ENCODE measurements at regions not wholly inside any gene's neighbourhood (a gene's known extent, or its start where the extent isn't known, plus 50 kb on each side); places are given as distances from the start of the nearest gene placed in this dataset.
"Not testable (repeated sequence)": the region's sequence is repeated elsewhere in the genome, so short reads cannot be mapped to it uniquely, and the experiment has no call there.

DNA sequence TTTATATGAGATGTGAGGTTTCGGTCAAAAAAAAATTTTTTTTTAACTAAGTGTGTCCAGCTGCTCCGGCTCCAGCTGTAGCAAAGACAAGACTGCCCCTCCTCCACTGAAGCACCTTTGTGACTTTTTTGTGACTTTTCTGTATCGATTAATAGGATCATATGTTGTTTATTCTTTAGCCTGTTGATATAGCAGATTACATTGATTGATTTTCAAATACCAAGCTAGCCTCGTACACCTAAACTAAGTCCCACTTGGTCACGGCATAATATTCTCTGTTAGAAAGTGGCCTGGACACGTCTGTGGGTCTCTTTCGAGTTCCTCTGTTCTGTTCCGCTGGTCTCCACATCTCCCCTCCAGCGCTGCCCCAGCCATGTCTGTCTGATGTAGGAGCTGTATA is 126.8 kb downstream of the IGLL1 start:
- H3K27me3 ChIP-seq (ENCODE audit: low read length) = no peaks in the 10 kb centered on the region
- H3K4me1 ChIP-seq (ENCODE audit: low read length) = no peaks in the 10 kb centered on the region
- H2AFZ ChIP-seq (ENCODE audit: low read length) = no peak overlapping the region
- no peaks in the 10 kb centered on the region for H3K36me3 ChIP-seq (ENCODE audit: insufficient read depth, low read length)
- no peak overlapping the region for H3K4me3 ChIP-seq (ENCODE audit: low read length)
- no peak for DNase-seq
- H3K9me2 ChIP-seq (replicated peaks; ENCODE audit: insufficient read depth, low read length) = no peaks in the 10 kb centered on the region
- H3K79me2 ChIP-seq (ENCODE audit: low read length) = no peaks in the 10 kb centered on the region
- H3K9ac ChIP-seq (ENCODE audit: low read length) = no peak overlapping the region
- no peak overlapping the region for H3K4me2 ChIP-seq (ENCODE audit: low read depth, low read length, poor library complexity, severe bottlenecking)
- H3K9me3 ChIP-seq (ENCODE audit: low read length) = no peaks in the 10 kb centered on the region
- H3K27ac ChIP-seq (ENCODE audit: low read length) = no peak overlapping the region
- H4K20me1 ChIP-seq (ENCODE audit: insufficient read depth, low read depth, low read length) = no peaks in the 10 kb centered on the region

DNA sequence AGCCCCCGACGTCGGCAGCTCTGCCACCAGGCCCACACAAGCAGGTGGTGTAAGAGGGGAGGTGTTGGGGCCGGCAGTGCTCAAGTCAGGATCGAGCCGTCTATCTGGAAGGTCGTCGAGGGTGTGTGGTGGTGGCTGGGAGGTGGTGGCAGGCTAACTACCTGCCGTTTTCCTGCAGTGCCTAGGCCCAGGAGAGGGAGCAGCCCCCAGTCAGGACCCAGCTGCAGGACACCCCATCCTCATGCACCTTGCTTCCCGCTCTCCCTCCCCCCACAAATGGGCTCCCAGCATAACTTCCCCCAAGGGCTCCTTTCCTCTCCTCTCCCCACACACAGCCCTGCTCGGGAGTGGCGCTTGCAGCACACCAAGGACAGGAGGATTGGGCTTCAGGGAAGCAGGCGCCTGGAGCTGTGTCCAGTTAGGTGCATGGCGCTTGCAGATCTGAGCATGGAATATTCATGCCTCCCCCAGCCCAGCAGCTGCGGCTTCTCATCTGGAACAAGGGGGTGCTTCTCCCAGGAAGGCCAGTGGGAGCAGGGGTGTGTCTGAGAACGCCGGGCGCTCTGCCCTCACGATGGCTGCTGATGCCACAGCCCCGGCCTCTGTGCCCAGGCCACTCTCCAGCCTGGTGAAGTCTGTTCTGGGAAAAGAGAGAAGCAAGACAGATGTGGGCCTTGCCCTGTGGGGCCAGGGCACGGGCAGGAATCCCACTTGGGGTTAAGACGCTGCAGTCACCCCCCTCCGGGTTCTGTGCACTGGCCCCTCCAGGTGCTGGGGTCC is 127.7 kb downstream of the IGLL1 start:
- H3K36me3 ChIP-seq (ENCODE audit: insufficient read depth, low read length) = no peaks in the 10 kb centered on the region
- no peak overlapping the region for H3K9ac ChIP-seq (ENCODE audit: low read length)
- H2AFZ ChIP-seq (ENCODE audit: low read length) = no peak overlapping the region
- H3K4me2 ChIP-seq (ENCODE audit: low read depth, low read length, poor library complexity, severe bottlenecking) = no peak overlapping the region
- H3K27me3 ChIP-seq (ENCODE audit: low read length) = no peaks in the 10 kb centered on the region
- H3K79me2 ChIP-seq (ENCODE audit: low read length) = no peaks in the 10 kb centered on the region
- no peaks in the 10 kb centered on the region for H3K9me2 ChIP-seq (replicated peaks; ENCODE audit: insufficient read depth, low read length)
- H3K9me3 ChIP-seq (ENCODE audit: low read length) = no peaks in the 10 kb centered on the region
- no peak overlapping the region for H3K27ac ChIP-seq (ENCODE audit: low read length)
- H3K4me1 ChIP-seq (ENCODE audit: low read length) = no peaks in the 10 kb centered on the region
- no peak for DNase-seq
- no peaks in the 10 kb centered on the region for H4K20me1 ChIP-seq (ENCODE audit: insufficient read depth, low read depth, low read length)
- H3K4me3 ChIP-seq (ENCODE audit: low read length) = no peak overlapping the region

GRCh38 chr22:23451452-23452230 is 128.4 kb downstream of the IGLL1 start:
- H3K9me2 ChIP-seq (replicated peaks; ENCODE audit: insufficient read depth, low read length); H3K4me1 ChIP-seq (ENCODE audit: low read length); H3K27me3 ChIP-seq (ENCODE audit: low read length); H2AFZ ChIP-seq (ENCODE audit: low read length); H3K9me3 ChIP-seq (ENCODE audit: low read length); H3K9ac ChIP-seq (ENCODE audit: low read length); H3K4me3 ChIP-seq (ENCODE audit: low read length); H3K4me2 ChIP-seq (ENCODE audit: low read depth, low read length, poor library complexity, severe bottlenecking); H3K36me3 ChIP-seq (ENCODE audit: insufficient read depth, low read length); H3K27ac ChIP-seq (ENCODE audit: low read length); H3K79me2 ChIP-seq (ENCODE audit: low read length); H4K20me1 ChIP-seq (ENCODE audit: insufficient read depth, low read depth, low read length); DNase-seq: not testable (repeated sequence)

- H3K9me2 ChIP-seq (replicated peaks; ENCODE audit: insufficient read depth, low read length); H2AFZ ChIP-seq (ENCODE audit: low read length); H3K4me1 ChIP-seq (ENCODE audit: low read length); H3K36me3 ChIP-seq (ENCODE audit: insufficient read depth, low read length); H3K27me3 ChIP-seq (ENCODE audit: low read length); H3K9ac ChIP-seq (ENCODE audit: low read length); DNase-seq; H3K79me2 ChIP-seq (ENCODE audit: low read length); H3K27ac ChIP-seq (ENCODE audit: low read length); H3K9me3 ChIP-seq (ENCODE audit: low read length); H4K20me1 ChIP-seq (ENCODE audit: insufficient read depth, low read depth, low read length); H3K4me2 ChIP-seq (ENCODE audit: low read depth, low read length, poor library complexity, severe bottlenecking); H3K4me3 ChIP-seq (ENCODE audit: low read length): not testable (repeated sequence)
These were observed 129.3 kb downstream of the IGLL1 start for GRCh38 chr22:23450821-23451220.

GRCh38 chr22:23450434-23450795 is 129.7 kb downstream of the IGLL1 start:
- no peaks in the 10 kb centered on the region for H3K9me3 ChIP-seq (ENCODE audit: low read length)
- no peaks in the 10 kb centered on the region for H3K36me3 ChIP-seq (ENCODE audit: insufficient read depth, low read length)
- H3K79me2 ChIP-seq (ENCODE audit: low read length) = no peaks in the 10 kb centered on the region
- no peaks in the 10 kb centered on the region for H4K20me1 ChIP-seq (ENCODE audit: insufficient read depth, low read depth, low read length)
- H3K4me2 ChIP-seq (ENCODE audit: low read depth, low read length, poor library complexity, severe bottlenecking) = no peak overlapping the region
- no peak overlapping the region for H2AFZ ChIP-seq (ENCODE audit: low read length)
- no peak for DNase-seq
- no peaks in the 10 kb centered on the region for H3K27me3 ChIP-seq (ENCODE audit: low read length)
- H3K27ac ChIP-seq (ENCODE audit: low read length) = no peak overlapping the region
- H3K9me2 ChIP-seq (replicated peaks; ENCODE audit: insufficient read depth, low read length) = no peaks in the 10 kb centered on the region
- H3K9ac ChIP-seq (ENCODE audit: low read length) = no peak overlapping the region
- no peak overlapping the region for H3K4me3 ChIP-seq (ENCODE audit: low read length)
- no peaks in the 10 kb centered on the region for H3K4me1 ChIP-seq (ENCODE audit: low read length)

DNA sequence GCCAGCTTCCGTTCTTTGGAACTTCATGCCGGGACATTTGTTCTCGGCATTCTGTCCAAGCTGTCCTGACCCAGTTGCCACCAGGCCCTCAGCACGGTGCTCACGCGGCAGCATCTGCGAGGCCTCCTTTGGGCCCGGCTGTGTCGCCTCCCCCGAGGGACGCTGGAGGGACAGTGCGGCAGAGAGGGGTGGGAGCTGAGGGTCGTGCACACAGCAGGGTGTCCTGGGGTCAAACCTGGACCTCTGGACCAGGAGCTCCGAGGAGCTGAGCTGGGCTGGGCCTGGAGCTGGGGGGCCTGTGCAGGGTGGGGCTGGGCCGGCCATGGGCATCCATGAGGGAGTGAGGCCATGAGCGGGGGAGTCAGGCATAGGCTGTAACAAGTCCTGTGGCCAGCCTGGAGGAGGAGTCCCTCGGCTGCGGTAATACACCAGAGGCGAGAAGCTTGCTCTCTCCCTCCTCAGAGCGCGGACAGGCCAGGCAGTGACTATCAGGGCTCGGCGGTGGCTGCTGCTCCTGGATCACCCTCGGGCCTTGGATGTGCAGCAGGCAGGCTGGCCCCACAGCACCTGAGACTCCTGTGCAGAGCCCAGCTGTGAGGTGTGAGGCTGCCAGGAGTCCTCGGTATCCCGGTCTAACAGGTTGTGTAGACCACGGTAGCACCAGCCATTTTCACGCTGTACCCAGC is 130.2 kb downstream of the IGLL1 start:
- not testable (repeated sequence) for DNase-seq; H3K4me3 ChIP-seq (ENCODE audit: low read length)

GRCh38 chr22:23448499-23449288 is 131.4 kb downstream of the IGLL1 start:
- not testable (repeated sequence) for H3K4me2 ChIP-seq (ENCODE audit: low read depth, low read length, poor library complexity, severe bottlenecking); H3K9ac ChIP-seq (ENCODE audit: low read length); H3K27me3 ChIP-seq (ENCODE audit: low read length); DNase-seq; H3K27ac ChIP-seq (ENCODE audit: low read length); H3K79me2 ChIP-seq (ENCODE audit: low read length); H3K9me3 ChIP-seq (ENCODE audit: low read length); H2AFZ ChIP-seq (ENCODE audit: low read length); H4K20me1 ChIP-seq (ENCODE audit: insufficient read depth, low read depth, low read length); H3K4me3 ChIP-seq (ENCODE audit: low read length); H3K36me3 ChIP-seq (ENCODE audit: insufficient read depth, low read length); H3K9me2 ChIP-seq (replicated peaks; ENCODE audit: insufficient read depth, low read length); H3K4me1 ChIP-seq (ENCODE audit: low read length)

More for the DNA sequence above, 130.2 kb downstream of the IGLL1 start:
- not testable (repeated sequence) for H3K9me2 ChIP-seq (replicated peaks; ENCODE audit: insufficient read depth, low read length); H3K4me1 ChIP-seq (ENCODE audit: low read length); H3K27ac ChIP-seq (ENCODE audit: low read length); H3K9ac ChIP-seq (ENCODE audit: low read length); H4K20me1 ChIP-seq (ENCODE audit: insufficient read depth, low read depth, low read length); H3K27me3 ChIP-seq (ENCODE audit: low read length); H2AFZ ChIP-seq (ENCODE audit: low read length); H3K9me3 ChIP-seq (ENCODE audit: low read length); H3K79me2 ChIP-seq (ENCODE audit: low read length); H3K4me2 ChIP-seq (ENCODE audit: low read depth, low read length, poor library complexity, severe bottlenecking); H3K36me3 ChIP-seq (ENCODE audit: insufficient read depth, low read length)
